Ishikawa (cell line): ENCODE measurements at regions not wholly inside any gene's neighbourhood (a gene's known extent, or its start where the extent isn't known, plus 50 kb on each side); places are given as distances from the start of the nearest gene placed in this dataset.

Experiments
- CEBPB ChIP-seq: IDR thresholded peaks from 2 replicates; pipeline ENCODE4 v1.6.1; 2012
- CREB1 ChIP-seq: IDR thresholded peaks from 2 replicates; pipeline ENCODE4 v1.6.1; 2012; ENCODE audit warnings: low read depth
- EGR1 ChIP-seq: IDR thresholded peaks from 2 replicates; pipeline ENCODE4 v1.6.1; 2012
- EP300 ChIP-seq: IDR thresholded peaks from 2 replicates; pipeline ENCODE4 v1.6.1; 2012; ENCODE audit warnings: borderline replicate concordance
- FOXM1 ChIP-seq: IDR thresholded peaks from 2 replicates; pipeline ENCODE4 v1.6.1; 2012; ENCODE audit warnings: low read depth, borderline replicate concordance
- MAX ChIP-seq: IDR thresholded peaks from 2 replicates; pipeline ENCODE4 v1.6.1; 2012
- RAD21 ChIP-seq: IDR thresholded peaks from 2 replicates; pipeline ENCODE4 v1.6.1; 2012; ENCODE audit warnings: low read depth
- REST ChIP-seq: IDR thresholded peaks from 2 replicates; pipeline ENCODE4 v1.6.1; 2012; ENCODE audit warnings: low read depth, mild to moderate bottlenecking
- TAF1 ChIP-seq: IDR thresholded peaks from 2 replicates; pipeline ENCODE4 v1.6.1; 2012; ENCODE audit warnings: low read depth, mild to moderate bottlenecking
- TCF12 ChIP-seq: IDR thresholded peaks from 2 replicates; pipeline ENCODE4 v1.6.1; 2012; ENCODE audit warnings: low read depth
- TEAD4 ChIP-seq: IDR thresholded peaks from 2 replicates; pipeline ENCODE4 v1.6.1; 2012
- USF1 ChIP-seq: IDR thresholded peaks from 2 replicates; pipeline ENCODE4 v1.6.1; 2012
- YY1 ChIP-seq: IDR thresholded peaks from 2 replicates; pipeline ENCODE4 v1.6.1; 2012; ENCODE audit warnings: low read depth
- ZBTB7A ChIP-seq: IDR thresholded peaks from 2 replicates; pipeline ENCODE4 v1.6.1; 2012; ENCODE audit warnings: low read depth

- TF ChIP-seq RAD21 (no peak), EP300 (no peak), TEAD4 (no peak), YY1 (no peak), FOXM1 (no peak), CREB1 (no peak), TAF1 (no peak), MAX (no peak), REST (no peak)
Measured at GRCh38 chr2:34815052-34815741, 1216.1 kb upstream of the FAM98A start.

GRCh38 chr2:34810456-34810855 lies 1211.4 kb upstream of the FAM98A start:
- TF ChIP-seq YY1 (no peak), TCF12 (no peak), EGR1 (no peak), CREB1 (no peak), TAF1 (no peak), REST (no peak), CEBPB (no peak)

GRCh38 chr2:34808426-34808825 lies 1209.3 kb upstream of the FAM98A start:
- TF ChIP-seq TEAD4 (no peak), REST (no peak), EP300 (no peak), CREB1 (no peak), MAX (no peak), USF1 (no peak), ZBTB7A (no peak), EGR1 (no peak)

GRCh38 chr2:34806891-34807290 lies 1207.8 kb upstream of the FAM98A start:
- TF ChIP-seq REST, result no peak
